Stromal cell of bone marrow (primary cell): ENCODE measurements at regions not wholly inside any gene's neighbourhood (a gene's known extent, or its start where the extent isn't known, plus 50 kb on each side); places are given as distances from the start of the nearest gene placed in this dataset.
"Not testable (repeated sequence)": the region's sequence is repeated elsewhere in the genome, so short reads cannot be mapped to it uniquely, and the experiment has no call there.

ENCODE experiments used
- DNase-seq: peaks from one replicate; pipeline ENCODE4 v3.0.0-alpha.2; 2012; ENCODE audit warnings: low read depth

DNA sequence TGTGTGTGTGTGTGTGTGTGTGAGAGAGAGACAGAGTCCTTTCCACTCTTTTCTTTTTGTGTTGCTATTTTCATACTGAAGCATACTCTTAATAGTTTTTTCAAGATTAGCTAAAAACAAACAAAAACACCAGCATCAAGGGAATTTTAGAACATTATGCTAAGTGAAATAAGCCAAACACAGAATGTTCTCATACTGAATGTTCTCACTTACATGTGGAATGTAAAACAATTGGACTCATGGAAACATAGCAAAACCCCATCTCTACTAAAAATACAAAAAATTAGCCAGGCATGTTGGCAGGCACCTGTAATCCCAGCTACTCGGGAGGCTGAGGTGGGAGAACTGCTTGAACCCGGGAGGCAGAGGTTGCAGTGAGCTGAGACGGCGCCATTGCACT is 193.4 kb downstream of the XPNPEP1 start:
- DNase-seq, result not testable (repeated sequence)

DNA sequence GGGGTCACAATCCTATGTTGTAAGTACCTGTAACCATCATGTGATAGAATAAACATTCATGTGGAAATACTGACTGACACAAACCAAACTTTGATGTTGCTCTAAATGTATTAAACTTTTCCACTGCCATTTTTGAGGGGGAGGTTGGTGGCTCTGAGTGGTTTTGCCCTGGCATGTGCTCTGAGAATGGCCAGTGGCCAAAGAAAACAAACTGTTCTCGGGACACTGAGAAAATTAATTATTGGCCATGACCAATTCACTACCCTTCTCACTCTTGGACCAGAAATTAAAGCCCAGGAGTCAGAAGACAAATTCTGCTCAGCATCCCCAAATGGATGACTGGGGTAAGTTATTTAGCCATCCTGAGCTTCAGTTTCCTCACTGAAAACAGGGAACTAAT is 195.9 kb downstream of the XPNPEP1 start:
- no peak for DNase-seq

DNA sequence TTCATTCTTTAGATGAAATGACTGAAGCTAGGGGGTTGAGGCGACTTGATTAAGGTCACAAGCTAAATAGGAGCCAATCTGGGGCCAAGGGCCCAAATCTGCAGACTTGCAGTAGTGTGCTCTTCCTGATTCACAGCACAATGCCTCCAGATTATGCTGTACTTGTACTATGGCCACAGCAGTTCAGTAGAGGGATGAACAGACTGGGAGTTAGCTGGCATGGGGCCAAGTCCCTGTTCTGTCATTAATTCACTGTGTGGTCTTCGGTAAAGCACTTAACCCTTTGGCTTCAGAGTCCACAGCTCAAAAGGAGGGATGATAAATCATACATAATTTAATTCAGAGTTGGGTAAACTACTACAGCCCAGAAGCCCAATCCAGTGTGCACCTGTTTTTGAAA is 196.8 kb downstream of the XPNPEP1 start:
- DNase-seq, result no peak

DNA sequence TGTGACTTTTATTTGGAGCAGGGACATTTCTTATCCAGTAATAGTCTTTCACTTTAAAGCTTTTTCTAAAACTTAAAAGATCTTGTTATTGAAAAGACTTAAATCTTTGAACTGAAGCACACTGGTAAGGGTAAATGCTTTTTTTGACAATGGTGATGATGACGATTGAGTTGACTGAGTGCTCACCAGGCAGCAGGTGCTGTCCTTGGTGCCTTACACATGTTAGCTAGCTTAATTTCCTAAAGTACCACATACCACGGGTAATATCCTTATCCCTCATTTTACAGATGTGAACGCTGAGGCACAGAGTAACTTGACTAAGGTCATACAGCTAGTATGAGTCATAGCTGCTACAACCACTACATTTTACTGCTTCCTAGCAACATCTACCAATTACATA is 200.0 kb downstream of the XPNPEP1 start:
- DNase-seq, result no peak

DNA sequence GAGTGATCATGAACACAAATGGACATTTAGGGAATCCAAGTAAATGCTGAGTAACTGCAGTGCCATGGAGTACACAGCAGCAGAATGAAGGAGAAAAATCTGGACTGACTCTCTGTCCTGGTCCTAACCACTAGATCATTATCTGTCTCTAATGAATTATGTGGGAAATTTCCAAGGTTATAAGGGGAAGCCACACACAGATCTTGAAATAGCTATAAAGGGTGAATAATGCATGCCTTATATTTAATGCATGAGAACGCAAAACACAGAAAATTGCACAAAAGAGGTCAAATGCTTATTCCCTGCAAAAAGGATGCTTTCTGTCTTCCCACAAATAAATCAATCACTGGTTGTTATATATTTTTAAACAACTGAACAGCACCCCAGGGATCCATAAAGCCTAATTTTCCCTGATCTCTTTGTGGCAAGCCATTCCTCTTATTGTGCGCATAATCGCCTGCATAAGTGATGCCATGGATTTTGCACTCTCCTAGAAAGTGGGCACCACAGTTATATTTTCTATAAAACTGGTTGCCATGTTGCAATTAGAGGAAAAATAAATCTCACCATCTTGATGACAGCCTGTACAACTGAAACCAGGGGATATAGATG is 201.8 kb downstream of the XPNPEP1 start:
- no peak for DNase-seq

DNA sequence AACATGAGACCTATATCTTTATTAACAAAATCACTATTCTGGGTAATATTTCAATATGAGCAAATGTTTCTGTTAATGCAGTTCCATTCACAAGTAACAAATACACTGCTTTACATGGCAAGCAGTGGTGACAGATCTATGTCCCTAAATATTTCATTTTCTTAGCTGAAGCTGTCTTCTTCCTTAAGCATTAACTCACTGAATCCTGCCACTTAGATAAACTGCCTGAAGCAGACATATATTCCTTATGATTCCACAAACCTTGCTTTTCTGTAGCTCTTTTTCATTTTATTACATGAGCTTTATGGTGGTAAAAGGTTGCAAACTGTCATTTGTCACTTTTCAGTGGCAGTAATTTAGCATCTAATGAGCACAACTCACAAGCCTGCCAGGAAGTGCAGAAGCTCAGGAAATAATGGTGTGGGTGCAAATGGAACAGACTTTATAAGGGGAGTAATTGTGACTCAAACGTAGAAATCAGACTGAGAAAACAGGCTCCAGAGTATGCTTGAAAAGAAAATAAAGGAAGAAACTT is 217.2 kb downstream of the XPNPEP1 start:
- DNase-seq, result no peak

DNA sequence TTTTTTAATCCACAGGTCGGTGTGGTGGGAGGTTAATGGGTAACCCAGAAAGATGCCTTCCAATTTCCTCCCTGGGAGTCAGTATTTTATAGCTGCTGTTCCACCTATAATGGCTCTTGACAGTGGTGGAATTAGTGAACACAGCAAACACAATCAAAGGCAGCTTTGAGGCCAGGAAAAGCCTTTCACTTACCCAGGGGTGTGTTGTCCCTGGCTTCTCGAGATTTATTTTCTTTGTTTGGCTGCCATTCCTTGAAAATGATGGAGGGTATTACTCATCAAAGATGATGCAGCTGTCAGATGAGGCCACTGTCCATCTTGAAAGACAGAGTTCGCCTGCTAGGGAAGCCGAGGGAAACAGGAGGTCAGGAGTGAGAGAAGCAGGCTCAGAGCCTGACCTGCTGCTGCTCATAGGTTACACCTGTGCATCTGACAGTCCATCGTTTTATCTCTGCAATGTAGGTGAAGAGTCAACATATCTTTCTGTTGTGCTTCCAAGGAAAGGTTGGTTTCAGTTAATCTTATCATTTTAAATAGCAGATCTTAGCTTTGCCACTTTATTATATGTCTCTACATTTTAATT is 221.6 kb downstream of the XPNPEP1 start:
- DNase-seq, result no peak

DNA sequence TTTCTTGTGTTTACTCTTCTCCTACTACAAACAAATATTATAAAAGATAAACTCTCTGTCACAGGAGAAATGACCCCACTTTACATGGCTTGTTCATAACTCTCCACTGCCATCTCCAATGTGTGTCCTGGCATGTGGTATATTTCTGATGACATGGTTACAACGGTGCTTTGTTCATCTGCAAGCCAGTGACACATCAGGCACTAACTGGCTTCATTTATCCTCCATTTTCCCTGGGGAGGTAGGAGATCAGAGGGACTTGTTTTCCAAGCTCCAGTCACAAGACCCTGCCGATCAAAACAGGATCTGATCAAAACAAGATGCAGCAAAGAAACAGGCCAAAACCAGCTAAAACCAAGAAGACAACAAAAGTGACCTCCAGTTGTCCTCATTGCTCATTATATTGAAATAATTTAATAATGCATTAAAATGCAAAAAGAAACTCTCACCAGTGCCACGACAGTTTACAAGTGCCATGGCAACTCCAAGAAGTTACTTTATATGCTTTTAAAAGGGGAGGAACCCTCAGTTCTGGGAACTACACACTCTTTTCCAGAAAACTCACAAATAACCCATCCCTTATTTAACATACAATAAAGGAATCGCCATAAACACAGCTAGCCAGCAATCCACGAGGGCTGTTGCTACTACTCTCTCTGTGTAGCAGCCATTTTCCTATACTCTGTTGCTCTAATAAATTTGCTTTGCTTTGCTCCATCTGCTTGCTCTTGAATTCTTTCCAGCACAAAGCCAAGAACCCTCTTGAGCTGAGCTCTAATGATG is 224.2 kb downstream of the XPNPEP1 start:
- DNase-seq, result no peak

DNA sequence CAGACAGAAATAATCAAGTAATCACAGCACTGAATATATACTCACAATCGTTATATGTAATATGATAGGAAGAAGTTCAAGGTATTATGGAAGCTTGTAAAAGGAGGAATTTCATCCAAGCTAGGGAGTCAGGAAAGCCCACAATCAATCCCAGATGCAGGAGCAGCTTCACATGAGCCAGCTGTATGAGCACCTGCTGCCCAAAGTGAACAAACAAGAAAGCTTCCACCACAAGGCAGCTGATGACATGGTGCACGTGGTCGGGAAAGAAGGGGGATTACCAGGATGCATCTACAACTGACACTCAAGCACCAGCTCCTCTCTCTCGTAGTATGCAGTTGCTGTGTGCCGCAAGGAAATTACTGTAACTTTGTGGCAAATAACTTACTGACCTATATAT is 225.2 kb downstream of the XPNPEP1 start:
- no peak for DNase-seq

DNA sequence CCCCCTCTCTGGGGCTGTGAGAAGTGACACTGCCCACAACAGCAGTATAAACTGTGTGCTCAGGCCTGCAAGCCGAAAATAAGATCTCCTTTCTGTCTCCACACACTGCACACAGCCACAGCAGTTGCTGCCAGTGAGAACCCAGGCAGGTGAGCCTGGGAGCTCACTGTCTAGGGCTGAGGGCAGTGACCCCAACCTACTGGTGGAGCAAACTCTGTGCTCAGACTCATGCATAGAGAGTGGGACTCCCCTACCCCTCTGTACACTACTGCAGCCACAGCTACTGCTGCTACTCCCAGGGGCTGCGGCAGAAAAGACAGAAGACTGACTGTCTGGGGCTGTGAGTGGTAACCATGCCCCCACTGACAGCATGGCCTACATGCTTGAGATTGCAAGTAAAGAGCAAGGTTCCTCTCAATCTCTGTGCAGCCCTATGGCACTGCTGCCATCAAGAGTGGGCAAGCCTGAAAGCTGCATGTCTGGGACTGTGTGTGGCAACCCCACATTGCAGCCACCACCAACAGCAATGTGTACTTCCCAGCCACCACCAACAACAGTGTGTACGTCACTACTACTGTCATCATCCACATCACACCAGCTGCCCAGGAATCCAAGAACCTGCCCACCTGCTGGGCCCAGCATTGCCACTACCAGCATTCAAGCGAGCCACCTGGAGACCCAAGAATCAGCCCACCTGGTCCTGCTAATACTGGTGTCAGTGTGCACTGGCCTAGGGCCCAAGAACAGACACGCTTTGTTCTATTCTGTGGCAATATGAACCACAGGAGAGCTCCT is 226.1 kb downstream of the XPNPEP1 start:
- no peak for DNase-seq

DNA sequence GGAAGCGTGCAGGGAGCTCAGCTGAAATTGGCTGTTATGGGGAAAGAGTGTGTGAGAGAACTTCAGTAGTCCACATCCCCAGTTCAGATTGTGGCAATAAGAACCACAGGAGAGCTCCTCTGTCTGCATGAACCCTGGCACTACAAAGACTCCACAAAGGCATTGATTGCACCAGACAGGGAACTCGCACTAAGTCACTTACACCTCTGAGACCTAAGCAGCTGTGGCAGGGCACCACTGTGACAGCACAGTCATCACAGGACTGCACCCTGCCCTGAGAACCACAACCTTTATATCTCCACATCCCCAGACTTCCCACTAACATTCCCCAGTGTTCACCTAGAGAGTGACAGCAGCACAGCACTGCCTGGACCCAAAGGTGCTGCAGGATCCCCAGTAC is 226.8 kb downstream of the XPNPEP1 start:
- no peak for DNase-seq

DNA sequence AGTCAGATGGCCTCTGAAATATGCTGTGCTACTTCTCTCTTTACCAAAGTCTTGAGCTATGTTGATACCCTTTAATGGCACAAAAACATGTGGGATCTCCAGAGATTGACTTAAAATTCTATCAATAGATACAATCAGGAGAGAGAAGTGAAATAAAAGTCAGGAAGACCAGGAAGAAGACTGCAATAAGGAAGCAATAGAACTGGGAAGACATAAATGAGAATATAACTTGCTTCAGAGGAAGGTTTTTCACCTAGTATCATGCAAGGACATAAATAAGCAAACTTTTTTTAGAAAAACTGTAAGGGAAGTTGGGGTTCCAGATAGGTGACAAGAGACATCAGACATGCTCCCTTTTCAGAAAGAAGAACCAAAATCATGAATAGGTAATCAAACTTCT is 227.3 kb downstream of the XPNPEP1 start:
- DNase-seq, result no peak

DNA sequence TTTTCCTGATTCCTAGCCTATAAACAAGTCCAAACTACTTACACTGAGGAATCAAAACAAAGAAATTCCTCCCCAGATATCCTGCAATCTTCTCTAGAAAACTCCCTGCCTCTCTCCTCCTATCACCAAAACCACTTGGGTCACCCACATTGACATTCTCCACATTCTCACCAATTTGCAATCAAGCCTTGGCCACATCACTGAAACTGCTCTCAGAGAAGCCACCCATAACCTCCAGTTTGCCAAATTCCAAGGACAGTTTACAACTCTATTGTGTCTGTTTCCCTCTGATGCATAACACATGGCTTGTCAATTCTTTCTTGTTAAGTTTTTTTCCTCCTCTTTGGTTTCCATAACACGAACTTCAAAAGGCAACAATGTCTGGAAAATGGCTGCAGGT is 233.5 kb downstream of the XPNPEP1 start:
- DNase-seq, result no peak

DNA sequence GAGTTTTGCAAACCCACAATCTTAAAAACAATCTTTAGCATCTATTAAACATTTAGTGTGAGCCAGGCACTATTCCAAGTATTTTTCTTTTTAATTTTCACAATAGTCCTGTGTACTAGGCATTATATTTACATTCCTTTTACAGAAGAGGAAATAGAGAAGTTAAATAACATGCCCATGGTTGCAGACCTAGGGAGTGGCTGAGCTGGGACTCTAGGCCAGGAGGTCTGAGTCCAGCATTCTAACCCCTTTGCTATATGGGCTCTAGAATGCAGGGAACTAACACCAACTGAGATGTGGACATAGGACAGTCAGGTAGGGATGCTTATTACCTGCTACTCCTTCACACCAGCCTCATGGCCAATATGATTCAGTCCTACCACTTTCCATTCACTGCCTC is 243.8 kb downstream of the XPNPEP1 start:
- DNase-seq, result no peak

DNA sequence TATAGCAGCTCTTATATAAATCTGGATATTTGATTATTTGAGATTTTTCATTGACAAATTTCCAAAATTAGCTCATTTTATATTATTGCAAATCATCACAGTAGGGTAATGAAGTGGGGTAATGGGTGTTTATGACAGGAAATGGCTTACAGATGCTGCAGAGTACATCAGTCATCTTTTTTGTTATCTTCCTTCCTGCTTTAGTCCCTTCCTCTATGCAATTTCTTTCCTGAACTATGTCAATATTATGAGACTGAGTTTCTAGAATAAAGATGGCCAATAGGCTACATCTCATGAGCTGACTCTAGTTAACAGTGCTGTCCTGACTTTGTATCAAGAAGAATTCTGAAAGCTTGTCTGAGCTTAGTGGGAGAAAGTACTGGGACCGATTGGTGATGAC is 244.5 kb downstream of the XPNPEP1 start:
- DNase-seq, result no peak

DNA sequence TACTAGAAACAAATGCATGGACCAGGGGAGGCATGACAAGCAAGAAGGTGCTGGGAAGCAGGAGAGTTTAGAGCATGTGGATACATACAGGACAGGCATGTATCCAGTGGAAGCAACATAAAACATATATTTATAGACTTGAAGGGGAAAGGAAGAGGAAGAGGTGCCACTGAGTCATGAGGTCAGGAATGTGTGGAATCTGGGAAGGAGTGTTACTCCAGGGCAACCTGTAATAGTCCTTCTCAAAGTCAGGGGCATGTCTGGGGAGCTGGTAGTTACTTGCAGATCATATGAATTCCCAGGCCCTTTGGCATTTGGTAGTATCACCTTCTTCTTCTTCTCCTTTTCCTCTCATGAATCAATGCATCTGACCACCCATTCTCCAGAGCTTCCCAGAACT is 246.6 kb downstream of the XPNPEP1 start:
- DNase-seq, result no peak

DNA sequence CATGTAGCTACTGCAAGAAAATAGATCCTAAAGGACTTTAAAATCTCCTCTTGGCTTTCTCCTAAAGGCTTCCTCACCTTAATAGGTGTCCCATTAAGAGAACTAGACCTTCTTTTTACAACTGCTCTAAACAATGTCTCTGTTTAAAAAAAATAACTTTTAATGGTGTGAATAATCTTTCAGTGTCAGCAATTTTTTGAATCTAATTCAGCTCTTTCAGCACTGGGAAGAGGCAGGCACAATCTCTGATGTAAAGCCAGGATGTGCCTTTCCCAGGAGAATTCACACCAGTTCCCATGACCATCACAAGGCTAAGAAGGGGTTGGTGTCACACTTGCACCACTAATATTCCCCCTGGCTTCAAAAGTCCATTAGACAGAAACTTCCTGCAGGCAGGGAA is 254.6 kb downstream of the XPNPEP1 start:
- no peak for DNase-seq

DNA sequence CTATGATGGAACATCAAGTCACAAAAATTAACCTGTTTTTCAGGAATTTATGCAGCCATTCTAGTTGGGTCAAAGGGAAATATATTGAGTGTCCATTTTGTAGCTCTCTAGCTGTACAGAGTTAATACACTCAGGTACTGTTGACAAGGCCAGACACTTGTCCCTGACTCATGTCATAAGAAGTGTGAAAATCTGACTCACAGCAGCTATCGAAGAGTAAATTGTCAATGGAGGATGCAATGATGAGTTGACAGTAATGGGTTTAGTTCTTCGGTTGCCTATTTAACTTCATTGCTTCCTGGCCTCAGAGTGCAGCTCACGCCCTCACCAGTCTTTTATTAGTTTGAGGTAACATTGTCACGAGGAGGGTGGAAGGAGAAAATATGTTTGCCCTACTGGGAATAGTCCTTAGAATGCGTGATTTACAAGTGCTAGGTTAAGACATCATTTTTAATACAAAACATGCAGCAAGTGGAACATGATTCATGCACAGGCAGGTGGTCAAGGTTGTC is 255.1 kb downstream of the XPNPEP1 start:
- DNase-seq, result no peak

DNA sequence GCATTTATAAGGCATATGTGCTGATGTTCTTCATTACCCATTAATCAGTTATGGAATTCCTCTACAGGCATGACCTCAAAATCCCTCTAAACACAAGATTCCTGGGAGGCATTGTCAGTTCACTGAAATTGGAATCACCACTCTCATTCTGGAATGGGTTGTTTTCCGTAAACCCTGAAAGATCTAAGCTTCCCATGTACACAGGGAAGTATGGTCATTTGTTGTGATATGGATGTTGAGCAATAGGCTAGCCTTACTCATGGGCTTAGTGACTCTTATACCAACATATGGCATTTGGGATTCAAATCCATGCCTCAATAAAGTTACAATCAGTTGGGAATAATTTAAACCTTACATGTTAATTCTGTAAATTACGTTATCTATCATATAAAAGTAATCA is 258.0 kb downstream of the XPNPEP1 start:
- no peak for DNase-seq

DNA sequence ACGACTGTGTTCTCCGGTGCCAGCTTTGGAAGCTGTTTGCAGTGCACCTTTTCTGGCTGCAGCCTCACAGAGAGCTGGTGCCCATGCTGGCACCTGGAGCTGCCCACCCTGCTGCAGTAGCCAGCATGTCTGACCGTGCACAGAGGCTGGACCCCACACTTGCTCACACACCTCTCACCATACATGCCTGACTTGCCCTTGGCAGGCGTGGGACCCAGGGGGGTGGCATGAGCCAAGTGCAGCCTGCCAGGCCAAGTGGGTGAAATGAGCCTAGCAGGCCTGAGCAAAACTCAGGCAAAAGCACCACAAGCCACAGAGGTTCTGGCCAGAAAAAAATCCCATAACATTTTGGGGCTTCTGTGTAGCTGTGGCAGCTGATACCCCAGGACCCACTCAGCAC is 258.8 kb downstream of the XPNPEP1 start:
- DNase-seq, result no peak

DNA sequence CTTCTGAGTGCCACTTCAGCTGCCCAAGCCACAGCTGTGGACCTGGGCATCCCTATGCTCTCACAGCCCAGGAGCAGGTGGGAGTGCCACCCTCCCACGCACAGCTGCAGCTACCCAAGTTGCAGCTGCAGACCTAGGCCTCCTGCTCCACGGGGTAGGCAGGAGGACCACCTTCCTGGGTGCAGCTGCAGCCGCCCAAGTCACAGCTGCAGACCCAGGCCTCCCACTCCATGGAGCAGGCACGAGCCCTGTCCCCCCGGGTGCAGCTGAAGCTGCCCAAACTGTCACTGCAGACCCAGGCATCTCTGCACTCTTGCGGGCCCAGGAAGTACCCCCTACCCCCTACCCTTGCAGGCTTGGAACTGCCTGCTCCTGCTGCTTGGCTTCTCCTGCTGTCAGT is 260.2 kb downstream of the XPNPEP1 start:
- DNase-seq, result no peak

DNA sequence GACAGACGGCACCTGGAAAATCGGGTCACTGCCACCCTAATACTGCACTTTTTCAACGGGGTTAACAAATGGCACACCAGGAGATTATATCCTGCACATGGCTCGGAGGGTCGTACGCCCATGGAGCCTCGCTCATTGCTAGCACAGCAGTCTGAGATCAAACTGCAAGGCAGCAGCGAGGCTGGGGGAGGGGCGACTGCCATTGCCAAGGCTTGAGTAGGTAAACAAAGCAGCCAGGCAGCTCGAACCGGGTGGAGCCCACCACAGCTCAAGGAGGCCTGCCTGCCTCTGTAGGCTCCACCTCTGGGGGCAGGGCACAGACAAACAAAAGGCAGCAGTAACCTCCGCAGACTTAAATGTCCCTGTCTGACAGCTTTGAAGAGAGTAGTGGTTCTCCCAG is 270.7 kb downstream of the XPNPEP1 start:
- not testable (repeated sequence) for DNase-seq
